ENCODE measurements at regions not wholly inside any gene's neighbourhood (a gene's known extent, or its start where the extent isn't known, plus 50 kb on each side); places are given as distances from the start of the nearest gene placed in this dataset.

- Histone ChIP-seq H3K27me3 (ENCODE audit: control insufficient read depth in 2 of 2, insufficient read depth in 2 of 2, low read length in 2 of 2) (no peaks in the 10 kb centered on the region), H3K4me1 (ENCODE audit: control insufficient read depth in 1 of 2, insufficient read depth in 2 of 2, low read length in 2 of 2) (no peaks in the 10 kb centered on the region), H3K9ac (ENCODE audit: insufficient read depth, low read length, poor library complexity, severe bottlenecking) (no peak overlapping the region), H4K20me1 (ENCODE audit: insufficient read depth, low read length) (no peaks in the 10 kb centered on the region), H3K27ac (ENCODE audit: low read depth in 1 of 2, low read length in 2 of 2) (no peak overlapping the region), H3K36me3 (replicated peaks in 1 of 2; ENCODE audit: control insufficient read depth in 1 of 2, insufficient read depth in 2 of 2, low read length in 2 of 2) (no peaks in the 10 kb centered on the region), H3K4me3 (replicated peaks in 1 of 3; ENCODE audit: low read depth in 2 of 3, low read length in 3 of 3) (no peak overlapping the region), H3K4me2 (replicated peaks; ENCODE audit: extremely low read depth, low read length, poor library complexity, severe bottlenecking) (no peak overlapping the region), H3K9me3 (replicated peaks in 1 of 2; ENCODE audit: control insufficient read depth in 1 of 2, insufficient read depth in 1 of 2, low read length in 2 of 2) (no peaks in the 10 kb centered on the region), H2AFZ (ENCODE audit: insufficient read depth, low read depth, low read length, poor library complexity, severe bottlenecking) (no peak overlapping the region), H3K79me2 (ENCODE audit: insufficient read depth, low read length) (no peaks in the 10 kb centered on the region)
- intact Hi-C loops (cut with micrococcal nuclease), result no loop called here
- H3K36me3 Mint-ChIP-seq, result no peaks in the 10 kb centered on the region
- no peak overlapping the region for H3K4me3 Mint-ChIP-seq
- no peak for TF ChIP-seq CTCF (IDR thresholded peaks at IDR 0.05)
- peaks cover 0 to 10% (median 3%) of the 10 kb centered on the region in 7 donors for H3K9me3 Mint-ChIP-seq
- H3K4me1 Mint-ChIP-seq, result no peaks in the 10 kb centered on the region
- no peak for DNase-seq
- no peaks in the 10 kb centered on the region for H3K27me3 Mint-ChIP-seq (ENCODE audit: low read depth in 3 of 3)
- no CpG with 5 or more reads among the region's 5 CpGs for WGBS (ENCODE audit: insufficient coverage)
- H3K27ac Mint-ChIP-seq, result no peak overlapping the region
These were observed 919.6 kb upstream of the MAP3K7 start for GRCh38 chr6:91506509-91506908.

- Histone ChIP-seq H3K36me3 (replicated peaks in 1 of 2; ENCODE audit: control insufficient read depth in 1 of 2, insufficient read depth in 2 of 2, low read length in 2 of 2) (no peaks in the 10 kb centered on the region), H4K20me1 (ENCODE audit: insufficient read depth, low read length) (no peaks in the 10 kb centered on the region), H3K9me3 (replicated peaks in 1 of 2; ENCODE audit: control insufficient read depth in 1 of 2, insufficient read depth in 1 of 2, low read length in 2 of 2) (no peaks in the 10 kb centered on the region), H3K27ac (ENCODE audit: low read depth in 1 of 2, low read length in 2 of 2) (no peak overlapping the region), H3K79me2 (ENCODE audit: insufficient read depth, low read length) (no peaks in the 10 kb centered on the region), H3K4me2 (replicated peaks; ENCODE audit: extremely low read depth, low read length, poor library complexity, severe bottlenecking) (no peak overlapping the region), H3K4me1 (ENCODE audit: control insufficient read depth in 1 of 2, insufficient read depth in 2 of 2, low read length in 2 of 2) (no peaks in the 10 kb centered on the region), H2AFZ (ENCODE audit: insufficient read depth, low read depth, low read length, poor library complexity, severe bottlenecking) (no peak overlapping the region), H3K4me3 (replicated peaks in 1 of 3; ENCODE audit: low read depth in 2 of 3, low read length in 3 of 3) (no peak overlapping the region), H3K27me3 (ENCODE audit: control insufficient read depth in 2 of 2, insufficient read depth in 2 of 2, low read length in 2 of 2) (no peaks in the 10 kb centered on the region), H3K9ac (ENCODE audit: insufficient read depth, low read length, poor library complexity, severe bottlenecking) (no peak overlapping the region)
- Mint-ChIP-seq H3K27ac (no peak overlapping the region), H3K4me1 (no peaks in the 10 kb centered on the region), H3K27me3 (ENCODE audit: low read depth in 3 of 3) (no peaks in the 10 kb centered on the region), H3K4me3 (no peak overlapping the region), H3K36me3 (no peaks in the 10 kb centered on the region), H3K9me3 (peaks cover 0 to 10% (median 3%) of the 10 kb centered on the region in 7 donors)
- no peak for TF ChIP-seq CTCF (IDR thresholded peaks at IDR 0.05)
- intact Hi-C loops (cut with micrococcal nuclease), result no loop called here
- DNase-seq, result no peak
These were observed 918.3 kb upstream of the MAP3K7 start for GRCh38 chr6:91505199-91505598.
